ENCODE measurements at regions not wholly inside any gene's neighbourhood (a gene's known extent, or its start where the extent isn't known, plus 50 kb on each side); places are given as distances from the start of the nearest gene placed in this dataset.

- no peak for TF ChIP-seq CTCF (IDR thresholded peaks at IDR 0.05)
- no peak for TF ChIP-seq REST (IDR thresholded peaks at IDR 0.05; ENCODE audit: insufficient read depth in 1 of 2, low read depth in 2 of 2, low read length in 1 of 2)
Measured at GRCh38 chr10:21352886-21353285, 172.6 kb downstream of the SKIDA1 start.
